Cardiac muscle cell (in vitro differentiated cells and primary cell): ENCODE measurements at regions not wholly inside any gene's neighbourhood (a gene's known extent, or its start where the extent isn't known, plus 50 kb on each side); places are given as distances from the start of the nearest gene placed in this dataset.

Experiments
- DNase-seq, 2 donors: peaks; one replicate each; pipeline versions ENCODE4 v3.0.0 to v3.0.0-alpha.2; 2010 to 2017; ENCODE audit warnings: low read depth in 1 of 2, low spot score in 1 of 2
- H3K27ac ChIP-seq: fragments of 200-600 bp; sonication (generic); 2 replicates; pipeline ENCODE4 v1.5.1; 2016
- H3K27me3 ChIP-seq: fragments of 200-600 bp; sonication (generic); 2 replicates; pipeline ENCODE4 v1.6.0; 2016; ENCODE audit warnings: control low read depth
- H3K36me3 ChIP-seq: fragments of 200-600 bp; sonication (generic); 2 replicates; pipeline ENCODE4 v1.5.1; 2016; ENCODE audit warnings: control low read depth
- H3K4me1 ChIP-seq: fragments of 200-600 bp; sonication (generic); 2 replicates; pipeline ENCODE4 v1.8.1; 2017; ENCODE audit warnings: low read depth, mild to moderate bottlenecking, mixed run types
- H3K4me3 ChIP-seq: fragments of 200-600 bp; sonication (generic); 2 replicates; pipeline ENCODE4 v1.5.1; 2016; ENCODE audit warnings: mild to moderate bottlenecking
- H3K9me3 ChIP-seq: fragments of 200-600 bp; sonication (generic); 2 replicates; pipeline ENCODE4 v1.5.1; 2017; ENCODE audit warnings: low read depth, mild to moderate bottlenecking, control low read depth
- CTCF ChIP-seq: IDR thresholded peaks from 2 replicates; pipeline ENCODE4 v1.5.1; 2012; ENCODE audit warnings: low read depth, mild to moderate bottlenecking, low read length

GRCh38 chr12:92226961-92227360 is 81.3 kb upstream of the BTG1 start:
- Histone ChIP-seq H3K36me3 (no peaks in the 10 kb centered on the region), H3K9me3 (no peaks in the 10 kb centered on the region), H3K4me1 (no peaks in the 10 kb centered on the region), H3K27ac (no peak overlapping the region), H3K4me3 (no peak overlapping the region), H3K27me3 (no peaks in the 10 kb centered on the region)
- TF ChIP-seq CTCF = no peak
- DNase-seq = no peak

GRCh38 chr12:92226071-92226661 is 80.5 kb upstream of the BTG1 start:
- H3K4me1 ChIP-seq = no peaks in the 10 kb centered on the region
- no peak overlapping the region for H3K27ac ChIP-seq
- no peaks in the 10 kb centered on the region for H3K36me3 ChIP-seq
- no peak for TF ChIP-seq CTCF
- H3K9me3 ChIP-seq = no peaks in the 10 kb centered on the region
- DNase-seq = no peak
- no peak overlapping the region for H3K4me3 ChIP-seq
- H3K27me3 ChIP-seq = no peaks in the 10 kb centered on the region

- Histone ChIP-seq H3K4me3 (no peak overlapping the region), H3K36me3 (no peaks in the 10 kb centered on the region), H3K27me3 (no peaks in the 10 kb centered on the region), H3K9me3 (no peaks in the 10 kb centered on the region), H3K4me1 (no peaks in the 10 kb centered on the region), H3K27ac (no peak overlapping the region)
- TF ChIP-seq CTCF = no peak
- no peak for DNase-seq
Observed at GRCh38 chr12:92224685-92225331, 79.2 kb upstream of the BTG1 start.

- Histone ChIP-seq H3K27me3 (no peaks in the 10 kb centered on the region), H3K4me1 (no peaks in the 10 kb centered on the region), H3K27ac (no peak overlapping the region), H3K4me3 (no peak overlapping the region), H3K36me3 (no peaks in the 10 kb centered on the region), H3K9me3 (no peaks in the 10 kb centered on the region)
- TF ChIP-seq CTCF = no peak
- no peak for DNase-seq
Observed at GRCh38 chr12:92223481-92223880, 77.8 kb upstream of the BTG1 start.

GRCh38 chr12:92221656-92222315 is 76.1 kb upstream of the BTG1 start:
- Histone ChIP-seq H3K27ac (no peak overlapping the region), H3K9me3 (no peaks in the 10 kb centered on the region), H3K27me3 (no peaks in the 10 kb centered on the region), H3K4me1 (no peaks in the 10 kb centered on the region), H3K4me3 (no peak overlapping the region), H3K36me3 (no peaks in the 10 kb centered on the region)
- DNase-seq = no peak
- no peak for TF ChIP-seq CTCF
